NCI-H345 treated with DMSO at 0.1 percent for 48 hours (cell line): ENCODE measurements at regions not wholly inside any gene's neighbourhood (a gene's known extent, or its start where the extent isn't known, plus 50 kb on each side); places are given as distances from the start of the nearest gene placed in this dataset.
"Not testable (repeated sequence)": the region's sequence is repeated elsewhere in the genome, so short reads cannot be mapped to it uniquely, and the experiment has no call there.

Experiments used
- DNase-seq: peaks from one replicate; lab custom pipeline; 2025; ENCODE audit not compliant: unreplicated experiment; lab: John Stamatoyannopoulos, UW

GRCh38 chr16:59913666-59914065, 1179.5 kb upstream of the GOT2 start:
- DNase-seq: no peak

GRCh38 chr16:59909262-59909661, 1175.1 kb upstream of the GOT2 start:
- no peak for DNase-seq

GRCh38 chr16:59907611-59908010, 1173.5 kb upstream of the GOT2 start:
- no peak for DNase-seq

GRCh38 chr16:59905606-59906005, 1171.5 kb upstream of the GOT2 start:
- no peak for DNase-seq

GRCh38 chr16:59905131-59905530, 1171.0 kb upstream of the GOT2 start:
- no peak for DNase-seq

- no peak for DNase-seq
These were observed 1165.8 kb upstream of the GOT2 start for GRCh38 chr16:59899940-59900339.

GRCh38 chr16:59892376-59892775, 1158.3 kb upstream of the GOT2 start:
- DNase-seq: no peak

GRCh38 chr16:59887856-59888255, 1153.7 kb upstream of the GOT2 start:
- DNase-seq: no peak

GRCh38 chr16:59886021-59886420, 1151.9 kb upstream of the GOT2 start:
- no peak for DNase-seq

- no peak for DNase-seq
These were observed 1147.3 kb upstream of the GOT2 start for GRCh38 chr16:59881376-59881775.

- DNase-seq: no peak
These were observed 1146.5 kb upstream of the GOT2 start for GRCh38 chr16:59880611-59881010.

- no peak for DNase-seq
These were observed 1144.9 kb upstream of the GOT2 start for GRCh38 chr16:59878999-59879398.

- no peak for DNase-seq
These were observed 1144.4 kb upstream of the GOT2 start for GRCh38 chr16:59878479-59878878.

- DNase-seq: no peak
These were observed 1131.0 kb upstream of the GOT2 start for GRCh38 chr16:59864981-59865666.

GRCh38 chr16:59859676-59860402, 1125.7 kb upstream of the GOT2 start:
- no peak for DNase-seq

- no peak for DNase-seq
These were observed 1120.8 kb upstream of the GOT2 start for GRCh38 chr16:59854846-59855439.

- DNase-seq: no peak
These were observed 1115.6 kb upstream of the GOT2 start for GRCh38 chr16:59849716-59850115.

- no peak for DNase-seq
These were observed 1114.2 kb upstream of the GOT2 start for GRCh38 chr16:59848296-59848695.

- DNase-seq: no peak
These were observed 1106.1 kb upstream of the GOT2 start for GRCh38 chr16:59840169-59840568.

- no peak for DNase-seq
These were observed 1092.7 kb upstream of the GOT2 start for GRCh38 chr16:59826767-59827166.

GRCh38 chr16:59809488-59809887, 1075.4 kb upstream of the GOT2 start:
- DNase-seq: not testable (repeated sequence)

- DNase-seq: no peak
These were observed 1049.1 kb upstream of the GOT2 start for GRCh38 chr16:59783191-59783590.
